ENCODE measurements at regions not wholly inside any gene's neighbourhood (a gene's known extent, or its start where the extent isn't known, plus 50 kb on each side); places are given as distances from the start of the nearest gene placed in this dataset.

DNA sequence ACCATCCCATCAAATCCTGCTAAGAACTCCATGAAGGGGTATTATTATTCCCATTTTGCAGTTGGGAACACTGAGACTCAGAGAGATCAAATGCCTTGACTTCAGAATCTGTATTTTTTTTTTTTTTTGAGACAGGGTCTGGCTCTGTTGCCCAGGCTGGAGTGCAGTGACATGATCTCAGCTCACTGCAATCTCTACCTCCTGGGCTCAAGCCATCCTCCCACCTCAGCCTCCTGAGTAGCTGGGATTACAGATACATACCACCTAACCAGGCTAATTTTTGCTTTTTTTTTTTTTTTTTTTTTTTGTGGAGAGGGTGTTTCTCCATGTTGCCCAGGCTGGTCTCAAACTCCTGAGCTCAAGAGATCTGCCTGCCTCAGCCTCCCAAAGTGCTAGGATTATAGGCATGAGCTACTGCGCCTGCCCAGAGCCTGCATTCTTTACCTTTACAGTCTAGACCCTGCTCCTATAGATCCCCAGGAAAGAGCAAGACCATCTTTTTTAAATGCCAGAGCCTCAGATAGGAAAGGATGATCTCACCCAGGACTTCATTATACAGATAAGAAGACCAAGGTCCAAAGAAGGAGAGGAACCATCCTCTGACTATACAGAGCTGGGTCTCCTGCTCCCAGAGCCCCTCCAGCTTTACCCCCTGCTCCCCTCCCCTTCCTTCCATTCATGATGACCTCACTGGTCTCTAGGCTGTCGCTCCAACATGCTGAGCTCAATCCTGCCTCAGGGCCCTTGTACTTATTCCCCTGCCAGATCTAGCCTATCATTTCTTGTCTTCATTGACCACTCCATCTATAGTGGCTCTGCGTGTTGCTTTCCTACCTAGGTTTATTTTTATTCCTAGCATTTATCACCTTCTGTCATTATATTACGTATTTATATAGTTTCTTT lies 138.6 kb downstream of the CEBPB start:
- TF ChIP-seq ESRRG (CRISPR knock-in tag; IDR thresholded peaks at IDR 0.05) = no peak
- no peak for TF ChIP-seq ZNF565 (CRISPR knock-in tag; conservative IDR thresholded peaks at IDR 0.05; ENCODE audit: low read depth)
- TF ChIP-seq TOX (CRISPR knock-in tag; IDR thresholded peaks at IDR 0.05; ENCODE audit: borderline replicate concordance) = no peak
- no peak for TF ChIP-seq ZNF70 (CRISPR knock-in tag; IDR thresholded peaks at IDR 0.05)
- TF ChIP-seq ZNF8 (CRISPR knock-in tag; IDR thresholded peaks at IDR 0.05) = no peak
- no peak for TF ChIP-seq TCF4 (CRISPR knock-in tag; IDR thresholded peaks at IDR 0.05; ENCODE audit: borderline replicate concordance)
- TF ChIP-seq OSR1 (CRISPR knock-in tag; IDR thresholded peaks at IDR 0.05) = no peak
- no peak for TF ChIP-seq ZC3H10 (CRISPR knock-in tag; IDR thresholded peaks at IDR 0.05)
- TF ChIP-seq RARB (CRISPR knock-in tag; IDR thresholded peaks at IDR 0.05) = no peak
- TF ChIP-seq ZFP30 (CRISPR knock-in tag; IDR thresholded peaks at IDR 0.05) = no peak
- TF ChIP-seq, protein P1, sequence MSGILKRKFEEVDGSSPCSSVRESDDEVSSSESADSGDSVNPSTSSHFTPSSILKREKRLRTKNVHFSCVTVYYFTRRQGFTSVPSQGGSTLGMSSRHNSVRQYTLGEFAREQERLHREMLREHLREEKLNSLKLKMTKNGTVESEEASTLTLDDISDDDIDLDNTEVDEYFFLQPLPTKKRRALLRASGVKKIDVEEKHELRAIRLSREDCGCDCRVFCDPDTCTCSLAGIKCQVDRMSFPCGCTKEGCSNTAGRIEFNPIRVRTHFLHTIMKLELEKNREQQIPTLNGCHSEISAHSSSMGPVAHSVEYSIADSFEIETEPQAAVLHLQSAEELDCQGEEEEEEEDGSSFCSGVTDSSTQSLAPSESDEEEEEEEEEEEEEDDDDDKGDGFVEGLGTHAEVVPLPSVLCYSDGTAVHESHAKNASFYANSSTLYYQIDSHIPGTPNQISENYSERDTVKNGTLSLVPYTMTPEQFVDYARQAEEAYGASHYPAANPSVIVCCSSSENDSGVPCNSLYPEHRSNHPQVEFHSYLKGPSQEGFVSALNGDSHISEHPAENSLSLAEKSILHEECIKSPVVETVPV (CRISPR knock-in tag; IDR thresholded peaks at IDR 0.05) = no peak
- TF ChIP-seq, protein P2, sequence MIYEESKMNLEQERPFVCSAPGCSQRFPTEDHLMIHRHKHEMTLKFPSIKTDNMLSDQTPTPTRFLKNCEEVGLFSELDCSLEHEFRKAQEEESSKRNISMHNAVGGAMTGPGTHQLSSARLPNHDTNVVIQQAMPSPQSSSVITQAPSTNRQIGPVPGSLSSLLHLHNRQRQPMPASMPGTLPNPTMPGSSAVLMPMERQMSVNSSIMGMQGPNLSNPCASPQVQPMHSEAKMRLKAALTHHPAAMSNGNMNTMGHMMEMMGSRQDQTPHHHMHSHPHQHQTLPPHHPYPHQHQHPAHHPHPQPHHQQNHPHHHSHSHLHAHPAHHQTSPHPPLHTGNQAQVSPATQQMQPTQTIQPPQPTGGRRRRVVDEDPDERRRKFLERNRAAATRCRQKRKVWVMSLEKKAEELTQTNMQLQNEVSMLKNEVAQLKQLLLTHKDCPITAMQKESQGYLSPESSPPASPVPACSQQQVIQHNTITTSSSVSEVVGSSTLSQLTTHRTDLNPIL (CRISPR knock-in tag; IDR thresholded peaks at IDR 0.05; ENCODE audit: low read depth) = no peak
- TF ChIP-seq, protein P3, sequence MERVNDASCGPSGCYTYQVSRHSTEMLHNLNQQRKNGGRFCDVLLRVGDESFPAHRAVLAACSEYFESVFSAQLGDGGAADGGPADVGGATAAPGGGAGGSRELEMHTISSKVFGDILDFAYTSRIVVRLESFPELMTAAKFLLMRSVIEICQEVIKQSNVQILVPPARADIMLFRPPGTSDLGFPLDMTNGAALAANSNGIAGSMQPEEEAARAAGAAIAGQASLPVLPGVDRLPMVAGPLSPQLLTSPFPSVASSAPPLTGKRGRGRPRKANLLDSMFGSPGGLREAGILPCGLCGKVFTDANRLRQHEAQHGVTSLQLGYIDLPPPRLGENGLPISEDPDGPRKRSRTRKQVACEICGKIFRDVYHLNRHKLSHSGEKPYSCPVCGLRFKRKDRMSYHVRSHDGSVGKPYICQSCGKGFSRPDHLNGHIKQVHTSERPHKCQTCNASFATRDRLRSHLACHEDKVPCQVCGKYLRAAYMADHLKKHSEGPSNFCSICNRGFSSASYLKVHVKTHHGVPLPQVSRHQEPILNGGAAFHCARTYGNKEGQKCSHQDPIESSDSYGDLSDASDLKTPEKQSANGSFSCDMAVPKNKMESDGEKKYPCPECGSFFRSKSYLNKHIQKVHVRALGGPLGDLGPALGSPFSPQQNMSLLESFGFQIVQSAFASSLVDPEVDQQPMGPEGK (CRISPR knock-in tag; IDR thresholded peaks at IDR 0.05; ENCODE audit: borderline replicate concordance) = no peak
- TF ChIP-seq, protein P4, sequence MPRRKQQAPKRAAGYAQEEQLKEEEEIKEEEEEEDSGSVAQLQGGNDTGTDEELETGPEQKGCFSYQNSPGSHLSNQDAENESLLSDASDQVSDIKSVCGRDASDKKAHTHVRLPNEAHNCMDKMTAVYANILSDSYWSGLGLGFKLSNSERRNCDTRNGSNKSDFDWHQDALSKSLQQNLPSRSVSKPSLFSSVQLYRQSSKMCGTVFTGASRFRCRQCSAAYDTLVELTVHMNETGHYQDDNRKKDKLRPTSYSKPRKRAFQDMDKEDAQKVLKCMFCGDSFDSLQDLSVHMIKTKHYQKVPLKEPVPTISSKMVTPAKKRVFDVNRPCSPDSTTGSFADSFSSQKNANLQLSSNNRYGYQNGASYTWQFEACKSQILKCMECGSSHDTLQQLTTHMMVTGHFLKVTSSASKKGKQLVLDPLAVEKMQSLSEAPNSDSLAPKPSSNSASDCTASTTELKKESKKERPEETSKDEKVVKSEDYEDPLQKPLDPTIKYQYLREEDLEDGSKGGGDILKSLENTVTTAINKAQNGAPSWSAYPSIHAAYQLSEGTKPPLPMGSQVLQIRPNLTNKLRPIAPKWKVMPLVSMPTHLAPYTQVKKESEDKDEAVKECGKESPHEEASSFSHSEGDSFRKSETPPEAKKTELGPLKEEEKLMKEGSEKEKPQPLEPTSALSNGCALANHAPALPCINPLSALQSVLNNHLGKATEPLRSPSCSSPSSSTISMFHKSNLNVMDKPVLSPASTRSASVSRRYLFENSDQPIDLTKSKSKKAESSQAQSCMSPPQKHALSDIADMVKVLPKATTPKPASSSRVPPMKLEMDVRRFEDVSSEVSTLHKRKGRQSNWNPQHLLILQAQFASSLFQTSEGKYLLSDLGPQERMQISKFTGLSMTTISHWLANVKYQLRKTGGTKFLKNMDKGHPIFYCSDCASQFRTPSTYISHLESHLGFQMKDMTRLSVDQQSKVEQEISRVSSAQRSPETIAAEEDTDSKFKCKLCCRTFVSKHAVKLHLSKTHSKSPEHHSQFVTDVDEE (CRISPR knock-in tag; IDR thresholded peaks at IDR 0.05) = no peak
- TF ChIP-seq ZFP3 (CRISPR knock-in tag; IDR thresholded peaks at IDR 0.05) = no peak
- no peak for TF ChIP-seq BACH2 (CRISPR knock-in tag; IDR thresholded peaks at IDR 0.05; ENCODE audit: borderline replicate concordance)
- TF ChIP-seq, protein P5, sequence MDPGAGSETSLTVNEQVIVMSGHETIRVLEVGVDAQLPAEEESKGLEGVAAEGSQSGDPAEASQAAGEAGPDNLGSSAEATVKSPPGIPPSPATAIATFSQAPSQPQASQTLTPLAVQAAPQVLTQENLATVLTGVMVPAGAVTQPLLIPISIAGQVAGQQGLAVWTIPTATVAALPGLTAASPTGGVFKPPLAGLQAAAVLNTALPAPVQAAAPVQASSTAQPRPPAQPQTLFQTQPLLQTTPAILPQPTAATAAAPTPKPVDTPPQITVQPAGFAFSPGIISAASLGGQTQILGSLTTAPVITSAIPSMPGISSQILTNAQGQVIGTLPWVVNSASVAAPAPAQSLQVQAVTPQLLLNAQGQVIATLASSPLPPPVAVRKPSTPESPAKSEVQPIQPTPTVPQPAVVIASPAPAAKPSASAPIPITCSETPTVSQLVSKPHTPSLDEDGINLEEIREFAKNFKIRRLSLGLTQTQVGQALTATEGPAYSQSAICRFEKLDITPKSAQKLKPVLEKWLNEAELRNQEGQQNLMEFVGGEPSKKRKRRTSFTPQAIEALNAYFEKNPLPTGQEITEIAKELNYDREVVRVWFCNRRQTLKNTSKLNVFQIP (CRISPR knock-in tag; IDR thresholded peaks at IDR 0.05; ENCODE audit: borderline replicate concordance, low read depth) = no peak
- no peak for ATAC-seq

DNA sequence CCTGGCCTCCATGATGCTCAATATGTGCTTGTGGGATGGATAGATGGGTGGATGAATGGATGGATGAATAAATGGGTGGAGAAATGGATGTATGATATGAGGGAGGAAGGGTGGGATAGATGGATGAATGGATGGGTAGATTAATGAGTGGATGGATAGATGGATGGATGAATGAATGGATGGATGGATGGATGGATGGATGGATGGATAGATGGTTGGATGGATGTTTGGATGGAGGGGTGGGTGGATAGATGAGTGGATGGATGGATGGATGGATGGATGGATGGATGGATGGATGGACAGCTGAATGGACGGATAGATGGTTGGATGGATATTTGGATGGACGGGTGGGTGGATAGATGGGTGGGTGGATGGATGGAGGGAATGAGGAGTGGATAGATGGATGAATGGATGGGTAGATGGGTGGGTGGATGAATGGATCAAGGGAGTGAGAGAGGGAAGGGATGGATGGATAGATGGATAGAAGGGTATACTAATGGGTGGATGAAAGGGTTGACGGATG lies 139.4 kb downstream of the CEBPB start:
- ATAC-seq = no peak
- TF ChIP-seq, protein P2 (CRISPR knock-in tag; IDR thresholded peaks at IDR 0.05; ENCODE audit: low read depth) = no peak
- no peak for TF ChIP-seq ISL1 (CRISPR knock-in tag; IDR thresholded peaks at IDR 0.05)
- TF ChIP-seq ZNF70 (CRISPR knock-in tag; IDR thresholded peaks at IDR 0.05) = no peak
- no peak for TF ChIP-seq BACH2 (CRISPR knock-in tag; IDR thresholded peaks at IDR 0.05; ENCODE audit: borderline replicate concordance)
- TF ChIP-seq, protein P3 (CRISPR knock-in tag; IDR thresholded peaks at IDR 0.05; ENCODE audit: borderline replicate concordance) = no peak
- TF ChIP-seq RARB (CRISPR knock-in tag; IDR thresholded peaks at IDR 0.05) = no peak
- TF ChIP-seq ZC3H10 (CRISPR knock-in tag; IDR thresholded peaks at IDR 0.05) = no peak
- TF ChIP-seq OSR1 (CRISPR knock-in tag; IDR thresholded peaks at IDR 0.05) = no peak
- TF ChIP-seq, protein P5 (CRISPR knock-in tag; IDR thresholded peaks at IDR 0.05; ENCODE audit: borderline replicate concordance, low read depth) = no peak
- no peak for TF ChIP-seq TOX (CRISPR knock-in tag; IDR thresholded peaks at IDR 0.05; ENCODE audit: borderline replicate concordance)
- no peak for TF ChIP-seq GLIS3 (CRISPR knock-in tag; IDR thresholded peaks at IDR 0.05)
- TF ChIP-seq TCF4 (CRISPR knock-in tag; IDR thresholded peaks at IDR 0.05; ENCODE audit: borderline replicate concordance) = no peak
- no peak for TF ChIP-seq CSDC2 (CRISPR knock-in tag; IDR thresholded peaks at IDR 0.05)
- no peak for TF ChIP-seq ZFP30 (CRISPR knock-in tag; IDR thresholded peaks at IDR 0.05)

Measured in SK-N-SH treated with all-trans-retinoic acid at 6 μM for 48 hours (cell line).